ENCODE measurements at regions not wholly inside any gene's neighbourhood (a gene's known extent, or its start where the extent isn't known, plus 50 kb on each side); places are given as distances from the start of the nearest gene placed in this dataset.

DNA sequence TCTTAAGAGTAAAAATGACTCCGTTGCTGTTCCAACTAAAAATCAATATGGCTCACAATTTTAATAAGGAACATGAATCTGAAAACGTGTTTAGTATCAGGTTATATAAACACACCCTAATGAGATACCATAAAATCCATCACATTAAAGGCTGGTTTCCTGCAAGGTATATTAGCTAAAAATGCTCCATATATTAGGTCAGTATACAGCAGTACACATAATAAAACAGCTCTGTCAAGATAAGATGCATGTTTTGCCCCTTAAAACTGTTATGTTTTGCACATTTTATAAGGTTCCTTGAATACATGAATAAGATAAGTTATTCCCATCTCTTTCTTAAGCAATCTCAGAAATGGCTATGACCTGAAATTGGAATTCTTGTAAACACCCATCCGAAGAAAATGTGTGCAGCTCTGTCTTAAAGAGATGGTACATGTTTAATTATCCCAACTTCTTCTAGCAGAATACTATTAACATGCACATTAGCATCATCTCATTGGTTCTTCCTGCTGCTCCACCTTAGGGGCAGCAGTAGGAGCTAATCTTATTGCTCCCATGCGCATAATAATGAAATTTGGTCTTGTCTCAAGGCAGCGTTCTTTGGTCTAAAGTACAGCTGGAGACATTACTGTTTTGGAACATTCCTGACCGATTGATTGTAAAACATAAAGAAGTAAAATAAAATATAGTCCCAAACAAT, 836.1 kb upstream of the FANCL start:
- DNase-seq (ENCODE audit: low read depth): no peak

GRCh38 chr2:59076079-59076619, 835.0 kb upstream of the FANCL start:
- no peak for DNase-seq (ENCODE audit: low read depth)

DNA sequence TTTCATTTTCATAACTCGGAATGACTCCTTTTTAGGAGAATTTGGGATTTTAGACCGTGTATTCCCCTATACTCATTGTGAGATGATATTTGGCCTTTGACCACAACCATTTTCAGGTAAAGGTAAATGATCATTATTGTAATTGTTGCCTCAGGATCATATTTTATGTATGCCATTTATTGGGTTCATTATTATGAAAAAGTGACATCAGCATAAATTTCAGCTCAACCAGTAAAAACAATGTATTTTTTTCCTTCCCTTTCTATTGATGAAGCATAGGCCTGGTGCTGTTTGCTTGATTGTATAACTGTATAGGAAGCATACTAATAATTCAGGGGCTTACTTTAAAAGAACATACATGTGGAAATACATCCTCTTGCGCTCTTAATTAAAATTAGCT, 832.9 kb upstream of the FANCL start:
- no peak for DNase-seq (ENCODE audit: low read depth)

DNA sequence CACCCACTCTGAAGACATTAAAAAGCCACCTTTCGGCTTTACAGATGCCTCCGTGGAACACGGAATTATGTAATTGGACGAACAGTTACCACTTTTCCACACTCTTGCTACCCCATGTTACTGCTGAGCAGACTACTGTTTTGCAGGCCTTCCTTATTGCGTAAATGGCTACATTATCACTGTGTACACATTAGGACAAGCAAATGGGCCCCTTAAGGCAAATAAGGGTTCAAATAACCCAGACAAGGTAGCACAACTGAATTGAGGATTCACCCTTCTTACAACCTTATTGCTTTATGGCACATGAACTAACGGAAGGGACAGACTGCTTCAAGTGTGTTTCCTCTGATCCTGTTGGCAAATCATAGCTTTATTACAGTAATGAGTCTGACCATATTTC, 832.2 kb upstream of the FANCL start:
- DNase-seq (ENCODE audit: low read depth): no peak

DNA sequence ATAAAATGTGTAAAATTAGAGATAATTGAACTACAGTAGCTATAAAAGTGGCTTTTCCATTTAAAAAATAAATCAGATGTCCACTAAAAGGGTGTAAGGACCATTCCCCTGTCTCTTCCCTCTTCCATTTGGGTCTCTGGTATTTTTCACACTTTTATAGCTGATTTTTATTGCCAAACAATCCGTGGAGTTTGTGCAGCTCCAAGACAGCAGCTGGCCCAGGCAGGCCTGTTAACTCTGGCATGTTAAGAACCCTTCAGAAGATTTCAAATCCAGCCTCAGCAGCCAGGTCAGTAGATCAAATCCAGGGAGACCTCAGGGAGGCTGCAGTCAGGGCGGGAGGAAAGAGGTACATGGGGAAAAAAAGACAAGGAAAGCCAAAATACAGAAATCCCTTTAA, 827.1 kb upstream of the FANCL start:
- DNase-seq (ENCODE audit: low read depth): no peak

DNA sequence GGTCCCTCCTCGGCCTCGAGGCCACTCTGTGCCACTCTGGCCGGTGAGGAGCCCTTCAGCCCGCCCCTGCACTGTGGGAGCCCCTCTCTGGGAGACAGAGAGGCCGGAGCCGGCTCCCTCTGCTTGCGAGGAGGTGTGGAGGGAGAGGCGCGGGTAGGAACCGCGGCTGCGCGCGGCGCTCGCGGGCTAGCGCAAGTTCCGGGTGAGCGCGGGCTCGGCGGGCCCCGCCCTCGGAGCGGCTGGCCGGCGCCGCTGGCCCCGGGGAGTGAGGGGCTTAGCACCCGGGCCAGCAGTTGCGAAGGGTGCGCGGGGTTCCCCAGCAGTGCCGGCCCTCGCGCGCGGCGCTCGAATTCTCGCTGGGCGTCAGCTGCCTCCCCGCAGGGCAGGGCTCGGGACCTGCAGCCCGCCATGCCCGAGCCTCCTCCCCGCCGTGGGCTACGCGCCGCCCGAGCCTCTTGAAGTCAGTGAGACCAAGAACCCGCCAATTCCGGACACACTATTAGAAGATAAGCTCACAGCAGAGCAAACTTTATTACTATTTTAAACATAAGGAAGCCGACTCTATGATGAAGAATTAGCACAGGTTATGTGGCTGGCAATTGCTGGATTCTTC, 825.8 kb upstream of the FANCL start:
- DNase-seq (ENCODE audit: low read depth): no peak

GRCh38 chr2:59047373-59047995, 806.4 kb upstream of the FANCL start:
- DNase-seq (ENCODE audit: low read depth): no peak

DNA sequence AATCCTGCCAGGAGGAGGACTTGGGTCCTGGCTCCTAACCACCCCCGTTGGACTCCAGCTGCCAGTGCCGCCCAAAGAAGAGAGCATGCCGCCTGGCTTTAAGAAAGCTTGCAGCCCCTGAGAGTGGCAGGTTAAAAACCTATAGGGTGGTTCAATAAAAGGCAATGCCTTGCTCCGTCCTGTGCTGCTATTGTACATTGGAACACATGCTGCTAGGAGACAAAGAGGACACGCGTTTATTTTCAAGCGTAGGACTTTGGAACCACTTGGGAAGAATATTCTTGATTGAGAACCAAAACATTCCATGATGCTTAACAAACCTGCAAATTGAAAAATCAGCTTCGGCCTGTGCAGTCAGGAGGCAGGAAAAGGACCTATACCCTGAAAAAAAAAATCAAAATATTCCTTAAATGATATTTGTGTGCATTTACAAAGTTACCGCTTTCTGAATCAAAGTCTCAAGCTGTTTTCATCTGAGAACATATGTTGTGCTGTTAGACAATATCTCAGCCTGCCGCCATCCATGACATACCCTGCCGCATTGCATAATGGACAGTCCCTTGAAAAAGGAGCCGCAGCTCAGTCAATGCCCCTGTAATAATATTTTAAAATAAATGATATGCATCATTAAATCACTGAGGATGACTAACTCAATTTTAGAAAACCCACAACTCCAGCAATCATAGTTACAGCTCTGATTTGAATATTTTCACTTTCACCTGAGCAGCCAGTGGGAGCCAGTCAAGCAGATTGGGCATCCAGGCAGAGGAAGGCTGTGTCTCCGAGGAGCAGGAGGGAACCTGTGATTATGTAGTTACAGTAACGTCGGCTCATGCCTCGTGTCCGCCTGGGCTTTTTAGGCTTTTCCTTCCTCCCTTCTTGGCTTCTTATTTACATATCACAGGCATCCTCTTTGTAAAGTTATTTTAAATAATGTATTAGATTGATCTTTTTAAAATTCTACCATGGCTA, 805.6 kb upstream of the FANCL start:
- DNase-seq (ENCODE audit: low read depth): no peak

DNA sequence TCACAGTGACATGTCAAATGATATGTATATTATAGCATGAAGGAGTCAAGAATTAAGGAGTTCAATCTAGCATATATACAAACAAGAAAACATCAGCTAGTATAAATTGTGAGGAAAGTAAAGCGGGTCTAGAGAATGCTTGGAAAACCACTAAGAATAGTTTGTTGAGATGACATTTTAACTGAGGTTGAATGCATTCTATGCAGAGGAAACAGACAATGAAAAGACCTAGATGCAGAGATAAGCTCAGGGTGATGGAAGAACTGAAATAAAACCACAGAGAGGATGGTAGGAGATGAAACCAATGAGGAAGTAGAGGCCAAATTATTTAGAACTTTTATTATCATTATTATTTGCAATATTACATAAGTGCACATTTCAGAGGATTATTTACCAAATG, 803.6 kb upstream of the FANCL start:
- DNase-seq (ENCODE audit: low read depth): no peak

- DNase-seq (ENCODE audit: low read depth): no peak
Measured at GRCh38 chr2:59041139-59041538, 800.0 kb upstream of the FANCL start.

DNA sequence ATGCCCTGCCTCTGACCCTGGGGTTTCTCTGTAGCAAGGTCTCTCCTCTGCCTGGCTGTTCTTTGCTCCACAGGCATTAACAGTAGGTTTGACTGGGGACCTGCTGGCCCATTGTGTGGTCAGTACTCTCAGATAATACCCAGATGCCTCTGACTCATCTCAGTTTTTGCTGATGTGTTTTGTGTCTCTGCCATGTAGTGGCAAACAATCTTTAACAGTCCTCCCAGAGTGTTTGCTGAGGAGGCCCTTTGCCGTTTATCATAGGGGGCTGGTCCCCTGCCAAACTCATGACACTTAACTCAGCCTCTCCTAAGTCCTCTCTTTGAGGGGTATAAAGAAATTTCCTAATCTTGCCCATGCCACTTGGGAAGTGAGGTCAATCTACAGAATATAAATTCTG, 793.7 kb upstream of the FANCL start:
- no peak for DNase-seq (ENCODE audit: low read depth)

DNA sequence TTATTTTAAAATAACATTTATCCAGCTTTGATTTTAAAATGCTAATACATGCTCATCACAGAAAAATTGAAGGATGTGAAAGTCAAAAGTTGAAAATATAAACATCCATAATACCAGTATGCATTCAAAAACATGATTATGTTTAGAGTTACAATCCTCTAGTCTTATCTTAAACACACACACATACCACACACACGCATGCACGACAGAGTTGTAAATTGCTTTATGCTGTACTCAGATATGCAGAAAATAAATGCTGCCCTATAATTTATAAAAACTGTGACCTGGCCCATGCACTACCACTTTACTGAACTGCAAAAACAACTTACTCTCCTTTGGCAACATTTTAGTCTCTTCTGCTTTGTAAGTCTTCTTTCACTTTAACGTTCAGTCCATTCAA, 793.0 kb upstream of the FANCL start:
- no peak for DNase-seq (ENCODE audit: low read depth)

DNA sequence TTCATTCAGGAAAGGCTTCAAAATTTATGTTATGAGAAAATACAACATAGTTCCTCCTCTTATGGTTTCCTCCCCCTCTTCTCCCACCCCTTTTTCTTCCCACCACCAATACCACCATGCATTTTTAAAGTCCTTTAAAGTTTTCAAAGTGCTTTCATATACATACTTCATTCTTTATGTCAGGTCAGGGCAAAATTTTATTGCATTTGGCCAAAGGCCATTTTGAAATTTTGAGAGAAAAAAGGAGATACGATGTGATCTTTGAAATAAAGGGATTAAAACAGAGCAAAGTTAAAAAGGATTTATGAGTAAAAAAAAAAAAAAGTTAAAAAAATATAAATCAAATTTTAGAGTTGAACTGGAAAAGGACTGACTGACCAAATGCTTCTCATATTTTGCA, 792.5 kb upstream of the FANCL start:
- no peak for DNase-seq (ENCODE audit: low read depth)

DNA sequence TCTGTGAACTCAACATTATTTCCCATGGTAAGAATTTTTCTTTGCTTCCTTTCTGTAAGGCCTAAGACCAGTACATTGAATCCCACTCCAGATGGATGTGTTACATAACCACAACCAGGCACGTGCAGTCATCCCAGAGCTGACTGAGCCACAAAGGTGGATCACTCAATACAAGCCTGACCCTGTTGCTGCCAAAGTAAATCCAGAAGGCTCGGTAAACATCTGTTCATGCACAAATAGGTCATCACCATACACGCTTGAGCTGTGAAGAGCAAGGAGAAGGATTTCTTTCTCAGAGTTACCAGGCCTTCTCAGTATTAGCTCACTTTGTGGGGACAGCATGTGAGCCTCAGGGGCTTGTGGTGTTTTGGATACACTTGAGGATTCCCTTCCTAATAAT, 791.4 kb upstream of the FANCL start:
- no peak for DNase-seq (ENCODE audit: low read depth)

DNA sequence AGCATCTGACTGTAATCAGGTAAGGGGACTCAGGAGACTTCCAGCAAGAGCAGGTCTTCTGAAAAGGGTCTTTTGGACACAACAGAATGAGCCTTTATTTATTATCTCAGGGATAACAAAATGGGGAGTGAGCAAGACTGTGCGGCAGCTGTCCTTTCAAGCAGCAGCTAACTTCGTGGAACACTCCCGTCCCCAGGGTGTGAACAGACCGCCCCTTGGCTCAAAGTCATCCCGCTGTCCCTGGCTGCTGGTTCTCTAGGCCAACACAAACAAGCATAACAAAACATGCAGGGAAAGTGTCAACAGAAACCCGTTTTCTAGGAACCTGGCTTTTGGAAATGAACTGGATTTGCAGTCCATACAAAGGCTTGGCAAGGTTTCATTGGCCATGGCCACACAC, 787.9 kb upstream of the FANCL start:
- no peak for DNase-seq (ENCODE audit: low read depth)

- no peak for DNase-seq (ENCODE audit: low read depth)
Measured at GRCh38 chr2:59027320-59027719, 786.2 kb upstream of the FANCL start.

DNA sequence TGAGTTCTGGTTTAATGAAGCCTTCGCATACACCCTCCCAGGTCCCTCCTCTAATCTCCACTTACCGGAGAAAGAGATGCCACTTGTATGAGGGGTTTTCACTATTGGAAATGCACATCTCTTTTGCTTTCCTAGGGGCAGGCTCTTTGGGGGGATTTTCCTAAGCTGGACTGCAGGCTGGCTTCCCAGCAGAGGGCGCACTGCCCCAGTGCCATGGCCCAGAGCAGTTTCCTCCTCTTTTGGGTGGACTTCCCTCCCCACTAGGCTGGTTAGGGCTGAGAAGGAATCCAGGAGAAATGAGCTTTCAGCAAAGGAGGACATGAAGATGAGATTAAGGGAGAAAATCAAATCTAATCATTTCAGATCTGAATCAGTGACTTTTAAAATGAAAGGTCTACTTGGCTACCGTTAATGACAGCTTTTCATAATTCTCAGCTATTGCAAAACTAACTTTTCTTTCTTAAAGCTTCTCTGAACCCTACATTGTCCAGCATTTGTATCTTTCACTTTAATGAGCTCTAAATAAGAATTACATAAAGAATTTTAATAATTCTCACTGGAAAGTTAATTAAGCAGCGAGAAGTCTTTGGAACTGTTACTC, 784.1 kb upstream of the FANCL start:
- peak; percentile 12 for DNase-seq (ENCODE audit: low read depth)

- no peak for DNase-seq (ENCODE audit: low read depth)
Measured at GRCh38 chr2:59021786-59022185, 780.7 kb upstream of the FANCL start.

DNA sequence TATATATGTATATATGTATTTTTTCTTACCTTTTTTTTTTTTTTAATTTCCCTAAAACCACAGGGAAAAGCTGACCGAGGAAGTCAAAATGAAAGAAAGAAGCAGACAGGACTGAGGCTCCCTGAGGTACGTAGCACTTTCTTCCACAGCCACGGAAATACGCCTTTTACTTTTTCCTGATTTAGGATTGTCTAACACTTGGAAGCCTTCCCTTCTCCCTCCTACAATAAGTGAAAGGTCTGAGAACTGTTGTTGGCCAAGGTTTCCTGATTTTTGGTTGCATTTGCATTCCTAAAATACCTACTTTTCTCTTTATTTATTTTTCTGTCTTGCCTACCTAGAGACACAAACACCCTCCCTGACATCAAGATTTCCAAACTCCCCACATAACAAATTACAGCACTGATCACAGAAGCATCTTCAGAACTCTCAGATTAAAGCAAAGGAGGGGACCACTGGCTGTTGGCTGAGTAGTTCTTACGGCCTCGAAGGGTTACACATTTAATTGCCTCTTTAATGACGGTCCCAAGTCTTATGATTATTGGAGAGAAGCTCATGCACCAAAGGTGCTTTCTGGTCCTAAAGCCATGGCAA, 778.5 kb upstream of the FANCL start:
- no peak for DNase-seq (ENCODE audit: low read depth)

DNA sequence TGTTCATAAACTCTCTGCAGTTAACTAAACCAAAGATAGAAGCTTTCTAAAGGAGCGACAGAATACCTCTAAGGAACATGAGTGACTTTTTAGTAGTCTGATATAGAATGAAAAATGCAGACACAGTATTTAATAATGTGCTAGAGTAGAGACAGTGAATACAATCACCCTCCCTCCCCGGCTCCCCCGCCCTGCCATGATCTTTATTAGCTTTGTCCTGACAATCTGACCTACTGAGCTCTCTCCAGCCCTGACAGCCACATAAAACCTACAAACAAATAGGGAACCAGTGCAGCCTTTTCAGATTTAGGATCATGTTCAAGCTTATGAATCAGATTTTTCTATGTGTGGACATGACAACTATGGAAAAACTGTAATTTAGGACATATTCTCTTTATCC, 777.6 kb upstream of the FANCL start:
- DNase-seq (ENCODE audit: low read depth): no peak

DNA sequence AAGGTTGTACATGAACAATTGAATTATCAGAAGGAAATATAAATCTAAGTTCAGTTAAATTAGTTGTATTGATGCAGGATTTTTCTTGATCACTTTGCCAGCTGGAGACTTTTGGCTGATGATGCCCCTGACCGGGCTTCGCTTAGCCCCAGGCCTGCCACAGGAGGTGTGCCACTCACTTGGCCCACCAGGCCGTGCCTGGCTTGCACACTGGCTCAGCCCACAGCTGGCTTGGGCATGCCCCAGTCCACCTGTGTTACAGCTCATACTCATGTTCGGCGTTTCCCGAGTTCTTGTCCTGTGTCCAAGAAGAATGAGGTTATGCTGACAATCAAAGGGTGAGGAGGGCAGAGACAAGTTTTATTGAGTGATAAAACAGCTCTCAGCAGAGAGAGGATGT, 773.9 kb upstream of the FANCL start:
- no peak for DNase-seq (ENCODE audit: low read depth)

DNA sequence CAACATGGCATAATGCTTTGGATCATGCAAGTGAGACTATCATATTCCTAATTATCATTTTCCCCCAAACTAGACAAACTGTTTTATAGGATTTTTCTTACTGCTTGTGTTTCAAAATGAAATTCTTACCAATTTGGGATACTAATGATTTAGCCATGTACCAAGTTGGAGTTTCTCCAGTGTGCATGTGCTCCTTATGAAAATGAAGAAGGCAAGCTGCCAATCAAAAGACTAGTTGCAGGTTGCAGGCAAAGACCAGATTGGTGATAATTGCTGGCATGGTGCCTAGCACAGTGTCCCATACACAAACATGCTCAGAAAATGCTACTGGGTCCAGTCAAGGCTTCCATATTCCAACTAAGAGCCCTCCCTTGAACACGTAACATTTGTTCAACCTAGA, 771.8 kb upstream of the FANCL start:
- no peak for DNase-seq (ENCODE audit: low read depth)
